ENCODE measurements at regions not wholly inside any gene's neighbourhood (a gene's known extent, or its start where the extent isn't known, plus 50 kb on each side); places are given as distances from the start of the nearest gene placed in this dataset.

GRCh38 chr11:24238771-24239645 is 257.8 kb upstream of the LUZP2 start:
- TF ChIP-seq CTCF (IDR thresholded peaks at IDR 0.05; ENCODE audit: insufficient read depth, low read depth, low read length, missing control alignments), result no peak
- no peak overlapping the region for H3K4me3 ChIP-seq (ENCODE audit: low read depth, low read length)
- no peak for DNase-seq (ENCODE audit: low read depth)

- H3K4me3 ChIP-seq (ENCODE audit: low read depth, low read length), result no peak overlapping the region
- no peak for TF ChIP-seq CTCF (IDR thresholded peaks at IDR 0.05; ENCODE audit: insufficient read depth, low read depth, low read length, missing control alignments)
- no peak for DNase-seq (ENCODE audit: low read depth)
Observed at GRCh38 chr11:24239930-24240329, 256.9 kb upstream of the LUZP2 start.

- H3K4me3 ChIP-seq (ENCODE audit: low read depth, low read length), result no peak overlapping the region
- TF ChIP-seq CTCF (IDR thresholded peaks at IDR 0.05; ENCODE audit: insufficient read depth, low read depth, low read length, missing control alignments), result no peak
- DNase-seq (ENCODE audit: low read depth), result no peak
Observed at GRCh38 chr11:24240496-24241175, 256.2 kb upstream of the LUZP2 start.

GRCh38 chr11:24246715-24247114 is 250.1 kb upstream of the LUZP2 start:
- no peak for TF ChIP-seq CTCF (IDR thresholded peaks at IDR 0.05; ENCODE audit: insufficient read depth, low read depth, low read length, missing control alignments)
- no peak for DNase-seq (ENCODE audit: low read depth)
- no peak overlapping the region for H3K4me3 ChIP-seq (ENCODE audit: low read depth, low read length)

GRCh38 chr11:24247846-24248245 is 249.0 kb upstream of the LUZP2 start:
- no peak for TF ChIP-seq CTCF (IDR thresholded peaks at IDR 0.05; ENCODE audit: insufficient read depth, low read depth, low read length, missing control alignments)
- no peak overlapping the region for H3K4me3 ChIP-seq (ENCODE audit: low read depth, low read length)
- no peak for DNase-seq (ENCODE audit: low read depth)

- H3K4me3 ChIP-seq (ENCODE audit: low read depth, low read length), result no peak overlapping the region
- no peak for TF ChIP-seq CTCF (IDR thresholded peaks at IDR 0.05; ENCODE audit: insufficient read depth, low read depth, low read length, missing control alignments)
- no peak for DNase-seq (ENCODE audit: low read depth)
Observed at GRCh38 chr11:24249921-24250320, 246.9 kb upstream of the LUZP2 start.

All from GM12865 (cell line).